ENCODE measurements at regions not wholly inside any gene's neighbourhood (a gene's known extent, or its start where the extent isn't known, plus 50 kb on each side); places are given as distances from the start of the nearest gene placed in this dataset.

DNA sequence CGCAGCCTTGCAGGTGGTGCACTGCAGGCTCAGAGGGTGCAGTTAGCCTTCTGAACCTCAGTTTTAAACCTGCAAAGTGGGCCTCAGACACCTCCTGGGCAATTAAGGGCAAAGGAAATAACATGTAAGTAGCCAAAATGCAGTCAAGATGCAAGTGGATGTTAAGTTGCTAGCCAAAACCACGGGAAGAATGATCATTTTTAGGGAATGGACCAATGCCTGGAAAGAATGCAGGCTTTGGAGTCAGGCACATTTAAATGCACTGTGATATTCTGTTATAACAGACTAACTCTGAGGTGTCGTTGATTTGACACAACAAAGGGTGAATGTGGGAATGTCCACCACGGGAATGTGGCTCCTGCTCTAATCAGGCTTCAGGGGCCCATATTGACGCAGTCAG, 57.9 kb upstream of the PTGFRN start:
- TF ChIP-seq POLR2A (IDR thresholded peaks at IDR 0.05): no peak
- TF ChIP-seq, protein P1, sequence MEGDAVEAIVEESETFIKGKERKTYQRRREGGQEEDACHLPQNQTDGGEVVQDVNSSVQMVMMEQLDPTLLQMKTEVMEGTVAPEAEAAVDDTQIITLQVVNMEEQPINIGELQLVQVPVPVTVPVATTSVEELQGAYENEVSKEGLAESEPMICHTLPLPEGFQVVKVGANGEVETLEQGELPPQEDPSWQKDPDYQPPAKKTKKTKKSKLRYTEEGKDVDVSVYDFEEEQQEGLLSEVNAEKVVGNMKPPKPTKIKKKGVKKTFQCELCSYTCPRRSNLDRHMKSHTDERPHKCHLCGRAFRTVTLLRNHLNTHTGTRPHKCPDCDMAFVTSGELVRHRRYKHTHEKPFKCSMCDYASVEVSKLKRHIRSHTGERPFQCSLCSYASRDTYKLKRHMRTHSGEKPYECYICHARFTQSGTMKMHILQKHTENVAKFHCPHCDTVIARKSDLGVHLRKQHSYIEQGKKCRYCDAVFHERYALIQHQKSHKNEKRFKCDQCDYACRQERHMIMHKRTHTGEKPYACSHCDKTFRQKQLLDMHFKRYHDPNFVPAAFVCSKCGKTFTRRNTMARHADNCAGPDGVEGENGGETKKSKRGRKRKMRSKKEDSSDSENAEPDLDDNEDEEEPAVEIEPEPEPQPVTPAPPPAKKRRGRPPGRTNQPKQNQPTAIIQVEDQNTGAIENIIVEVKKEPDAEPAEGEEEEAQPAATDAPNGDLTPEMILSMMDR (IDR thresholded peaks at IDR 0.05): no peak
